ENCODE measurements at regions not wholly inside any gene's neighbourhood (a gene's known extent, or its start where the extent isn't known, plus 50 kb on each side); places are given as distances from the start of the nearest gene placed in this dataset.
"Not testable (repeated sequence)": the region's sequence is repeated elsewhere in the genome, so short reads cannot be mapped to it uniquely, and the experiment has no call there.

- intact Hi-C loops (cut with DNase I), result no loop called here
- ATAC-seq, result no peak
Measured at GRCh38 chr20:11502061-11502460, 415.6 kb upstream of the BTBD3 start.

GRCh38 chr20:11502671-11503070 lies 415.0 kb upstream of the BTBD3 start:
- intact Hi-C loops (cut with DNase I), result no loop called here
- no peaks in the 10 kb centered on the region for H3K9me3 ChIP-seq
- TF ChIP-seq CTCF (IDR thresholded peaks at IDR 0.05), result no peak
- DNase-seq (no peak), ATAC-seq (no peak)
- no peak overlapping the region for H3K4me3 ChIP-seq
- no peak overlapping the region for H3K27ac ChIP-seq
- no peaks in the 10 kb centered on the region for H3K4me1 ChIP-seq
- H3K36me3 ChIP-seq, result no peaks in the 10 kb centered on the region
- no peaks in the 10 kb centered on the region for H3K27me3 ChIP-seq

More at GRCh38 chr20:11502061-11502460, 415.6 kb upstream of the BTBD3 start:
- TF ChIP-seq CTCF (IDR thresholded peaks at IDR 0.05), result no peak
- H3K9me3 ChIP-seq, result no peaks in the 10 kb centered on the region
- H3K27ac ChIP-seq, result no peak overlapping the region
- no peak for DNase-seq
- no peaks in the 10 kb centered on the region for H3K4me1 ChIP-seq
- H3K36me3 ChIP-seq, result no peaks in the 10 kb centered on the region
- no peak overlapping the region for H3K4me3 ChIP-seq
- H3K27me3 ChIP-seq, result no peaks in the 10 kb centered on the region

- Histone ChIP-seq H3K4me1 (no peaks in the 10 kb centered on the region), H3K36me3 (no peaks in the 10 kb centered on the region), H3K4me3 (no peak overlapping the region), H3K27me3 (no peaks in the 10 kb centered on the region), H3K9me3 (no peaks in the 10 kb centered on the region), H3K27ac (no peak overlapping the region)
- intact Hi-C loops (cut with DNase I), result no loop called here
- TF ChIP-seq CTCF (IDR thresholded peaks at IDR 0.05), result no peak
- no peak for DNase-seq
- ATAC-seq, result no peak
Measured at GRCh38 chr20:11509776-11510175, 407.9 kb upstream of the BTBD3 start.

- Histone ChIP-seq H3K36me3 (no peaks in the 10 kb centered on the region), H3K27me3 (no peaks in the 10 kb centered on the region), H3K4me3 (no peak overlapping the region), H3K27ac (no peak overlapping the region), H3K4me1 (no peaks in the 10 kb centered on the region), H3K9me3 (no peaks in the 10 kb centered on the region)
- DNase-seq (peak in 1 of 4 donors; percentile 6), ATAC-seq (no peak)
- intact Hi-C loops (cut with DNase I), result no loop called here
- no peak for TF ChIP-seq CTCF (IDR thresholded peaks at IDR 0.05)
Measured at GRCh38 chr20:11511821-11512220, 405.9 kb upstream of the BTBD3 start.

GRCh38 chr20:11513241-11513745 lies 404.4 kb upstream of the BTBD3 start:
- ATAC-seq; H3K4me3 ChIP-seq; H3K4me1 ChIP-seq; H3K9me3 ChIP-seq; H3K36me3 ChIP-seq; H3K27me3 ChIP-seq; intact Hi-C loops (cut with DNase I); H3K27ac ChIP-seq: not testable (repeated sequence)
- peak in 1 of 4 donors; percentile 43 for DNase-seq

- no peaks in the 10 kb centered on the region for H3K9me3 ChIP-seq
- intact Hi-C loops (cut with DNase I), result no loop called here
- no peaks in the 10 kb centered on the region for H3K4me1 ChIP-seq
- no peak for ATAC-seq
- no peak for DNase-seq
- no peak overlapping the region for H3K27ac ChIP-seq
- no peaks in the 10 kb centered on the region for H3K27me3 ChIP-seq
- no peaks in the 10 kb centered on the region for H3K36me3 ChIP-seq
- no peak overlapping the region for H3K4me3 ChIP-seq
- TF ChIP-seq CTCF (IDR thresholded peaks at IDR 0.05), result no peak
Measured at GRCh38 chr20:11516448-11516847, 401.2 kb upstream of the BTBD3 start.
